EL (cell line): ENCODE measurements at regions not wholly inside any gene's neighbourhood (a gene's known extent, or its start where the extent isn't known, plus 50 kb on each side); places are given as distances from the start of the nearest gene placed in this dataset.

Experiments
- DNase-seq: peaks from one replicate; pipeline ENCODE4 v3.0.0-alpha.2; 2016

DNA sequence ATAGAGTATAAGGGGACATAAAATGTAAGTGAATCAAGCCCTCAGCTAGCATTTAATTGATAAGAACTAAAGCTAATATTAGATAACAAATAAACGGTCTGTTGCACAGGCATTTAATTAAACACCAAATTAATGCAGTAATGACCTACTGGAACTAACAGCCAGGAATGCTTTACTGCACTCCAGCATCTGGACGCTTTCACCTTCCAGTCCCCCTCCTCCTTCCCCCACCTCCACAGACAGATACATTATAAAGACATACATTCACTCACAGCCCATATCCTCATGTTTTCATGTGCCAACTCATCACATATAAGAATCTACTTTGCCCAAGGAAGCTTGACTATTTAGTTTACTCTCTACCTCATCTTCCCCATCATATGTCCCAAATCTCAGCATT lies 337.4 kb upstream of the PIK3C3 start:
- DNase-seq, result no peak

DNA sequence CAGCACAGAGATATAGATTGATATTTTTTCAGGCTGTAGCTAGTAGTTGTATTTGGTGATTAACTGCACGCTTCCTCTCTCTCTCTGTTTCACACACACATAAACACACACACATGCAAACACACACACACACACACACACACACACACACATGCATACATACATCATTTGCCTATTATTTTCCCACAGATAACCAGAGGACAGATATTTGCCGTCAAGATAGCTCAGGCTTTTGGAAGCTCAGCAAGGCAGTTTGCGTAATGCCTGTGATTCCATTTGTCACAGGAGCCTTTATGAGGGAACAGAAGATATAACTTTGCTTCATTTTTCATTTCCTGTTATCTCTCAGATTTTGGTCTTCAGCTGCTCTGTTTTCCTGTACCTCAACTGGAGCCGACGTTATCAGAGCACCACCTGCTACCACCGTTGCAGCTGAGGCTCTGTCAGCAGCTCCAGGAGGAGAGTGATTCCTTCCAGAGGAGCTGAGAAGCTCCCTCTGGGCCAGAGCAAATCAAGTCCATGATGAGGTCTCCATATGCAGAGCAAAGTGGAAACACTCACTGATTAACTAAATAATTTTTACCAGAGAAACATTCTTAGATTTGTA lies 341.9 kb upstream of the PIK3C3 start:
- DNase-seq, result no peak

DNA sequence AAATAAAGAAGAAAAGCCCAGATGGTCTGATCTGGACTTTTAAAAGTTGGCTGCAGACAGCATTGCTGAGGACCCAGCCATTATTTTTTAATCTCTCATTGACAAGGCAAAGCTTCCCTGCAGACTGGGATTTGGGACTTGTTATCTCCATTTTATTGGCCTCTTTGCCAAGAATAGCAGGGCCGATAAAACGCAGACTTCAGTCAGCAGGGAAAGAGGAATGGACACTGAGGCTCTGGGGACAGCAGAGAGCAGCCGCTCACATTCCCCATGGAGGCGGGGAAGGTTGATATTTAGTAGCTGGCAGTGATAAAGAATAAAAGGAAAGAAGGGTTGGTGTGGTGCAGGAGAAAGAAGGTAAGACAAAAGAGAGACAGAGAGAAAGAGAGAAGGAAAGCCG lies 350.1 kb upstream of the PIK3C3 start:
- no peak for DNase-seq

DNA sequence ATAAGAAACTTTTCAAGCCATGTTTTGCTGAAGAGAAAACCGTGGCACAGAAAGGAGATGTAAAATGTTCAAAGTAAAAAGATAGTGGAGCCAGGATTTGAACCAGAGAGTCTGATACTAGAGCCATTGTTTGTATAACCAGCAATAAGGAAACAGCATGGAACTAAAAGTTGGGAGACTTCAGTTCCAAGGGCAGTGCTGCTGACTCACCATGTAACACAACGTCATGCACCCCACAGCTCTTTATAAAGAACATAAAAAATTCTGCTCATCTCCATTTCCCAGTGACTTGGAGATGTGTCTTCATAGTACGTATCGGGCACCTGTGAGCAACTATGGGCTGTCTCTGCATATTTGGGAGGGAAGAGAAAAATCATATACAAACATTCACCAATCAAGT lies 353.0 kb upstream of the PIK3C3 start:
- no peak for DNase-seq

- DNase-seq, result no peak
Observed at GRCh38 chr18:41600693-41601391, 354.2 kb upstream of the PIK3C3 start.

- no peak for DNase-seq
Observed at GRCh38 chr18:41599466-41599865, 355.6 kb upstream of the PIK3C3 start.

GRCh38 chr18:41594582-41594981 lies 360.5 kb upstream of the PIK3C3 start:
- DNase-seq, result no peak

DNA sequence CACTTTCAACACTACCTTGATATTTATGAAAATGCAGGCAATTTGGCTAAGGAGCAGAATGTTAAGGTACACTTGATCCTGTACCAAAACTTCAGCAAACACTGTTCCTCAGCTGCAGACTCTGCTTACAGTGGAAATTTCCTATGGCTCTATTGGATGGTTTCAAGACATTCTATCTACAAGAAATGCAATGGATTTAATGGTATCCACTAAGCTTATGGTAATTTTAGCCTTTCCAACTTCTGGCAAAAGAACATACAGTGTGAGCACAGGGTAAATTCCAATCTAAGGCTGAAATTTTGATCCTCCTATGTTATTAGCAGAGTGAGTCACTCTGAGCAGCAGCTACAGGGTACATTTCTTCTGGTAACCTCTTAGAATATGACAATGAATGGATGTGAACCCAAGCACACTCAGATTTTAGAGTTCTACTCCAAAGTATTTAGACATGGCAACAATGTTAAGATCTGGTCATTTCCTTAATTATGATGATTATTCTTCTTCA lies 361.8 kb upstream of the PIK3C3 start:
- DNase-seq, result no peak

DNA sequence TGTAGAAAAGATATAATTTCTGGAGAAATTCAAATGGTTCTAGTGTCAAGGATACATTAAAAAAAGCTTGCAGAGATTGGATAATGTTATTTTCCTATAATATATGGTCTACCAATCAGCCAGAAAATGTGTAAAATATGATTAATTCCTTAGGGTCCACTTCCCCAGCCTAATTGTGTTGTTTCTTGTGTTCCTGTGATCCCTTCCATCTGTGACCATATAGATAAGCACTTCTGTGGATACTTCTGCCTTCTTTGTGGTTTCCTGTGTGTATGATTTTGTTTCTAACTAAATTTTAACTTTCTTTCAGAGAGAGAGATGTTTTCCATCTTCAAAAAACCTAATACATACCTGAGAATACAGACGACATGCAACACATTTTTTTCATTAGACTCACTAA lies 367.1 kb upstream of the PIK3C3 start:
- DNase-seq, result no peak

DNA sequence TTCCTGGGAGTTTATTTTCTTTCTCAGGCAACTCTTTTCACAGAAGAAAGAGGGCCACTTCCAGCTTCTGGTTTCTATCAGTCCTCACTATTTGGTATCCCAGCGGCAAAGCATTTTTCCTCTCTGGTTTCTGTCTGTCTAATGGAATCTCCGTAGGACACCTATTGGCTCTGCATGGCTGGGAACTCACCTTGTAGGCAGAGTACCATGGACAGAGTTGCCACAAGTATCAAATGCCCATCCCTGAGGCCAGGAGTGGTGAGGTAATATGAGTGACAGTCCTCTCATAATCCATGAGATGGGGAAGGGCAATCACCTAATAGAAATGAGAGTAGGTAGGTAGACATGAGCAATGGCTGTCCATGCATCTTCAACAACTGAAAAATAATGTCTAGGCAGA lies 369.5 kb upstream of the PIK3C3 start:
- no peak for DNase-seq

DNA sequence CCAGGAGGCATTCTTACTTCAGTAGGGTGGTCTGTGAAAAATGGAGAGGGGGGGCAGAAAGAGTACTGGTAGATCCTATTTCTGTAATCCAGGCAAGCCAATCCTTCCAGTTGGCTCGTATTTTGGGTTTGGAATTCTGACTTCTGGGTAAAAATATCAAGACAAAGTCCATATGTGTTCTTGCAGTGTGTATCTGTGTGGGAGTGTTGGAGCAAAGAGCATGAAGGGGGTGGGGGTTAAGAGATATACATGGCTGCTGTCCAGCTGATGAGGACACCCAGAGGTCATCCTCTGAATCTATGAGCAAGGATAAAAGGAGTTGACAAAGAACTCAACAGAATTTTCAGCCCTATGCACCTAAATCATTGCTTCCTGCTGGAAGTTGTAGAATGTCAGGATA lies 375.8 kb upstream of the PIK3C3 start:
- no peak for DNase-seq

DNA sequence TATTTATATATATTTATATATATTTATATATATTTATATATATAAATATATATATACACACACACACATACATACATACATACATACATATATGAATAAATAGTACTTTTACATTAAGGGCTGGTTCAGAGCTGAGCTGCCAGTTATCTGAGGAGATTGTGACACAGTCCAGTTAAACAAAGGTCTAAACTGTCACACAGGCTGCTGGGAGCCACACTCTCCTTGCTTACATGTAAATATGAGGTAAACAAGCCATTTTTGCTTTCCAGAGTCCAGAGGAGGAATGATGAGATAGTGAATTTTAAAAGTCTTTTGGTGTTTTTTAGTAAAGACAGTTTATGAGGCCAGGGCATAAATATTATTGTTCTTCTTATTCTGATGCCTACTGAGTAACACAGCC lies 377.5 kb upstream of the PIK3C3 start:
- DNase-seq, result no peak

GRCh38 chr18:41576643-41577042 lies 378.4 kb upstream of the PIK3C3 start:
- no peak for DNase-seq

DNA sequence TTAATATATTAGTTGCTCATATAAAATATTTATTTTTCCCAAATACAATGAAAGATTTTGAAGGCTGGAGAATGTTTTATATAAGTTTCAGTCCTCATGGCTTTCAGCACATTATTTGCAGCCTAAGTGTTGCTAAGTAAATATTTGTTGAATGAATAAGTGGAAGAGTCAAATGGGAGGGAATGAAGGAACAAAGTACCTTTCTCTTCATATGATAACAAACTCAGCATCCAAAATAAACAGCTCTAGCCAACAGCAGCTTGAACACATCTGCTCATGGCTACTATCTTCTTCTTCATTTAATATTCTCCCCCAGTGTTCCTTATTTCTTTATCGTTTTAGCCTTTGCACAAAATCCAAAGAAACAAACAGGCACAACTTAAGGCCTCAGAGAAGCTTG lies 385.2 kb upstream of the PIK3C3 start:
- no peak for DNase-seq

- DNase-seq, result no peak
Observed at GRCh38 chr18:41561961-41562360, 393.1 kb upstream of the PIK3C3 start.

DNA sequence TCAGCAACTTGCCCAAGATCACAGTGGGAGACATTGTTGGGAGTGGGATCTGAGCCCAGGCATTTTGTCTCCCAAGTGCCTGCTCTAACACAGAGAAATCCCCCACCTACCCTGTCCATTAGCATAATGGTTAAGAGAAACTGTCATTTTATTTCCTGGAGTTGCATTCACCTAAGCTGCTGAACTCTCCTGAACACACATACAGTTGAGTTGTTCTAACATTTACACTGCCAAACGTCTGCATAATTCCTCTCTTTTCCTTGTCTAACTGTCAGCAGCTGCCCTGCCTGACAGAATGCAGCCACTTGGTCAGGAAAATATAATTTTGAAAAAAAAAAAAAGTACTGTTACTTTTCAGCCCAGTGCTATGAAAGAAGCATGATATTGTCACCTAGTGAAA lies 396.3 kb upstream of the PIK3C3 start:
- DNase-seq, result no peak

- DNase-seq, result no peak
Observed at GRCh38 chr18:41553716-41554115, 401.3 kb upstream of the PIK3C3 start.

DNA sequence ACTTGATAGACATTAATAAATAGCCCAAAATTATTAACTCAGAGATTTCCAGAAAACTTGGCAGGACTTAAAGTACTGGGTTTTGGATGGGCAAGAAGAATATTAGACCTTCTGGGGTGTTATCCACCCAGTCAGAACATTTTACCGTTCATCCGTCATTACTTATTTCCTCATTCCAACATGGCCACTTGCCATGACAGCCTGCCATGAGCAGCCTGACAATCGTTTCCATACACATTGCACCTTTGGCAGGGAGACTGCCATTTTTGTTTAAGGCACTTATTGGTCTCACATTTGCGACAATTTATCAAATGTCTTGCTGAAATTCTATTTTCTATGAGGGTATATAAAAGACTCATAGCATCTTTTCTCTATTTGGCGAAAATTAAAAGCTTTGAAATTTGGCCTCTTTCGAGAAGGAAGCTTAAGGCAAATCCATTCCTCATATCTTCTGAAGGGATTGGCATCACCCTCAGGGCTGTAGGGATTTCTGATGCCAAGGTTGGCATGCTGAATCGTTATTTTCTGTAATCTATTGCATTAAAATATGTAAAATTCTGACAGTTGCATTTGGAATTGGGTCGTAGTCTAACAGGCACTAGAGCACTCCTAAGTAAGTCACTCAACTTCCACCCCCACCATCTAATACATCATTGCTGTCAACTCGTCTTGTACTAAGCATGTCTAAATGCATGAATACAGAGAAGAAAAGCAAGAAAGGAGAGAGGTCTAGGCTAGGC lies 406.3 kb upstream of the PIK3C3 start:
- no peak for DNase-seq

GRCh38 chr18:41545091-41545888 lies 409.7 kb upstream of the PIK3C3 start:
- no peak for DNase-seq

- no peak for DNase-seq
Observed at GRCh38 chr18:41543815-41544214, 411.2 kb upstream of the PIK3C3 start.

DNA sequence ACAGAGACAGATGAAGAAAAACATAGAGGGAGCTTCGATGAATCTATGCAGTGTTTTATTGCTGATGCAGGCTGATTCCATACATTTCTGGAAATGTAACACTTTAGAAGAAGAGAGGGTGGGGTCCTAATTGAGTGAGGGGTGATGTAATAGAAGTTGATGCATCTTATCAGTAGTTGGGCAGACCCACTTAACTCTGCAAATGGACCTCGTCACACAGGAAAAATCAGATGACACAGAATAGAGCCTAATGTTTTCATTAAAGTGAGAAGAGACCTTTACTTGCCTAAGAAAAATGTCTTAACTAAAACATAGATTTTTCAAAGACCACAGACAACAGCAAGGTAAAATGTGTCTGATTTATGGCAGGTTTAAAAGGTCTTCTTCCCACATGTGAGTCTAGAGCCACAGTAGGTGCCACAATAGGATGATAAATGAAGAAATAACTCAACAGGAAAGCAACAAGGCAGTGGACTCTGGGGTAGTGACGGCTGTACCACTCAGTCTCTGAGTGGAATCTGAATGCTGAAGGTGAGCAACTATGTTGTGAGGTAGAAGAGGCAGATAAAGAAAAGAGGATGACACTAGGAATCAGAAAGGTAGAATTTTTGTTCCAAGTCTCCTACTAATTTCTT lies 414.7 kb upstream of the PIK3C3 start:
- DNase-seq, result no peak

DNA sequence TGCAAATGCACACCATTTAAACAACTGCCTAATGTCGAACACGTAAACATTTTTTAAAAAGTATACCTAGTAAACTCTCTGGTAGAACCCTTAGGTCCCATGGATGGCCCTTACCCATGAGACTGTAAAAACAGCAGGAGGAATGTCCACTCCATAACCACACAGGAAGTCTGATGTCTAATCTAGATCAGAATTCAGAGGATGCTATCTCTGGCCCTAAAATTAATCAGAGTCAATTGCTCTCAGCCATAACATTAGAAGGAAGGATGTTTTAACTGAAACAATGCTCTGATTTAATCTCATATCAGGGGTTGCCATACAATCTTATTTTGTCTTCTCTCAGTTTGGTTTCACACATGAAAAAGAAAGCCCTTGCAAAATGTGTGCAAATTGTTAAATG lies 416.3 kb upstream of the PIK3C3 start:
- DNase-seq, result no peak

- no peak for DNase-seq
Observed at GRCh38 chr18:41537666-41538065, 417.4 kb upstream of the PIK3C3 start.
